Transverse colon (tissue), 4 donors: ENCODE measurements at regions not wholly inside any gene's neighbourhood (a gene's known extent, or its start where the extent isn't known, plus 50 kb on each side); places are given as distances from the start of the nearest gene placed in this dataset.

ENCODE experiments used
- DNase-seq: peaks from one replicate; pipeline ENCODE4 v3.0.0-alpha.2; 2019
- H3K27ac ChIP-seq, 4 donors: fragments of 200-600 bp; sonication (generic); 2 replicates each; pipeline ENCODE4 v1.5.1; 2016 to 2018; ENCODE audit warnings: inconsistent platforms in 4 of 4
- H3K27me3 ChIP-seq: fragments of 200-600 bp; sonication (generic); 2 replicates; pipeline ENCODE4 v1.5.1; 2017; ENCODE audit warnings: inconsistent platforms
- H3K36me3 ChIP-seq, 4 donors: fragments of 200-600 bp; sonication (generic); 2 replicates each; pipeline ENCODE4 v1.5.1; 2017 to 2019; ENCODE audit warnings: inconsistent platforms in 4 of 4
- H3K4me1 ChIP-seq, 4 donors: fragments of 200-600 bp; sonication (generic); 2 replicates each; pipeline ENCODE4 v1.5.1; 2017 to 2020; ENCODE audit warnings: inconsistent platforms in 4 of 4
- H3K4me3 ChIP-seq, 4 donors: fragments of 200-600 bp; sonication (generic); 1 replicate in 1 of 4; 2 replicates in 3 of 4; pipeline versions ENCODE4 v1.5.1 to v1.6.1; 2017 to 2019; ENCODE audit warnings: inconsistent platforms in 4 of 4
- H3K9me3 ChIP-seq, 2 donors: fragments of 200-600 bp; sonication (generic); 2 replicates each; pipeline ENCODE4 v1.5.1; 2017 to 2019; ENCODE audit warnings: inconsistent platforms in 2 of 2
- EP300 ChIP-seq: sonication (generic); formaldehyde crosslinking; IDR thresholded peaks from one replicate; pipeline ENCODE4 v1.6.1; 2017; ENCODE audit warnings: antibody characterized with exemption, low read depth
- POLR2A ChIP-seq: fragments of 450-650 bp; IDR thresholded peaks from one replicate; pipeline ENCODE4 v1.6.1; 2016; ENCODE audit warnings: antibody characterized with exemption, mild to moderate bottlenecking, moderate library complexity
- POLR2AphosphoS5 ChIP-seq, 3 donors: sonication (generic); formaldehyde crosslinking; IDR thresholded peaks; one replicate each; pipeline ENCODE4 v1.6.1; 2016; ENCODE audit warnings: antibody characterized with exemption in 3 of 3
- WGBS, 2 donors: methylation state at CpG; one replicate each; pipeline ENCODE4 v1.1.5; 2018; ENCODE audit warnings: low coverage in 1 of 2; 5-methylcytosine and 5-hydroxymethylcytosine counted together
- in situ Hi-C, 4 donors: fragments of 200-750 bp; cut with MboI; loops; one replicate each; pipeline versions ENCODE4 v1.15.0 to v1.15.1; 2017; ENCODE audit warnings: low sequenced_read_pairs in 3 of 4, low pct_ligation_motif_present in 1 of 4, low pct_unique_long_range_greater_than_20kb in 1 of 4
- intact Hi-C: fragments of 100-400 bp; cut with DNase I; formaldehyde crosslinking; loops from one replicate; pipeline ENCODE4 v1.15.1; 2023; ENCODE audit warnings: low total_unique reads
- TF ChIP-seq, protein P1 (sequence below), 5 experiments: fragments of 200-600 bp in 3 of 5; fragments of 450-650 bp in 2 of 5; sonication (generic) in 3 of 5; IDR thresholded peaks; 1 replicate in 2 of 5; 2 replicates in 3 of 5; pipeline ENCODE4 v1.5.1; 2016 to 2017; ENCODE audit warnings: antibody characterized with exemption in 5 of 5, inconsistent platforms in 3 of 5, mild to moderate bottlenecking in 2 of 5, moderate library complexity in 1 of 5

DNA sequence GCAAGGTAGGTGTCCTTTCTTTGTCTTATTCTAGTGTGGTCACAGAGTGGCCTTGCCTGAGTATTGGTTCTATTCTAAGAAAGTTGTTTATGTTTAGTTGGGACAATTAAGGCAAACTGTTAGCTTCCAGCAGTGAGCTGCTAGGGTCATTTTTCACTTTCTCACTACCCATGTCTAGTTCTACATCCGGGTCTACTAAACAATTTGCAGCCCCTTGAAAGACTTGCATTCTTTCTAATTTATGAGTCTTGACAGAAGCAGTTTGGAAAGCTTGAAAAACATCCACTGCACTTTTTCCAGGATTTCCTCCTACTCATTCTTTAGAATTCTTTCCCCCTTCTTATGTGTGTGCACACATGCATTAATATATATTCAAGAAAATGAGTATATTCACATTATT is 892.2 kb upstream of the ACO1 start:
- DNase-seq, result no peak
- TF ChIP-seq, protein P1, sequence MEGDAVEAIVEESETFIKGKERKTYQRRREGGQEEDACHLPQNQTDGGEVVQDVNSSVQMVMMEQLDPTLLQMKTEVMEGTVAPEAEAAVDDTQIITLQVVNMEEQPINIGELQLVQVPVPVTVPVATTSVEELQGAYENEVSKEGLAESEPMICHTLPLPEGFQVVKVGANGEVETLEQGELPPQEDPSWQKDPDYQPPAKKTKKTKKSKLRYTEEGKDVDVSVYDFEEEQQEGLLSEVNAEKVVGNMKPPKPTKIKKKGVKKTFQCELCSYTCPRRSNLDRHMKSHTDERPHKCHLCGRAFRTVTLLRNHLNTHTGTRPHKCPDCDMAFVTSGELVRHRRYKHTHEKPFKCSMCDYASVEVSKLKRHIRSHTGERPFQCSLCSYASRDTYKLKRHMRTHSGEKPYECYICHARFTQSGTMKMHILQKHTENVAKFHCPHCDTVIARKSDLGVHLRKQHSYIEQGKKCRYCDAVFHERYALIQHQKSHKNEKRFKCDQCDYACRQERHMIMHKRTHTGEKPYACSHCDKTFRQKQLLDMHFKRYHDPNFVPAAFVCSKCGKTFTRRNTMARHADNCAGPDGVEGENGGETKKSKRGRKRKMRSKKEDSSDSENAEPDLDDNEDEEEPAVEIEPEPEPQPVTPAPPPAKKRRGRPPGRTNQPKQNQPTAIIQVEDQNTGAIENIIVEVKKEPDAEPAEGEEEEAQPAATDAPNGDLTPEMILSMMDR (IDR thresholded peaks at IDR 0.05), result no peak
- no peak for TF ChIP-seq POLR2A
- H3K36me3 ChIP-seq, result no peaks in the 10 kb centered on the region
- no peaks in the 10 kb centered on the region for H3K4me1 ChIP-seq
- no peaks in the 10 kb centered on the region for H3K9me3 ChIP-seq
- no peak overlapping the region for H3K4me3 ChIP-seq
- in situ Hi-C loops (no loop called here), intact Hi-C loops (no loop called here)
- H3K27ac ChIP-seq, result no peak overlapping the region
- 22 to 25% methylated on average over 1 of the region's 1 CpG for WGBS, 2 donors
- no peaks in the 10 kb centered on the region for H3K27me3 ChIP-seq

DNA sequence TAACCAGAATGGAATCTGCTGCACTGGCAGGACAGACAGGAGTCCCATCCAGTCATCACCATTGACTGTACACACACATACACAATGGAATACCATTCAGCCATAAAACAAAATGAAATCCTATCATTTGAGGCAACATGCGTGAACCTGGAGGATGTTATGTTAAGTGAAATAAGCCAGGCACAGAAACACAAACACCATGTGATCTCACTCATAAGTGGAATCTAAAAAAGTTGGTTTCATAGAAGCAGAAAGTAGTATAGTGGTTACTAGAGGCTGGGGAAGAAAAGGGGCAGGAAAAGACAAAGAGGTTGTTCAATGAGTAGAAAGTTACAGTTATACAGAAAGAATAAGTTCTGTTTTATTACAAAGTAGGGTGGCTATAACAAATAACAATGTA is 884.0 kb upstream of the ACO1 start:
- Histone ChIP-seq H3K9me3 (no peaks in the 10 kb centered on the region), H3K4me1 (no peaks in the 10 kb centered on the region), H3K4me3 (no peak overlapping the region), H3K27me3 (no peaks in the 10 kb centered on the region), H3K27ac (no peak overlapping the region), H3K36me3 (no peaks in the 10 kb centered on the region)
- TF ChIP-seq, protein P1 (IDR thresholded peaks at IDR 0.05), result no peak
- no peak for TF ChIP-seq POLR2A
- no peak for TF ChIP-seq EP300
- TF ChIP-seq POLR2AphosphoS5 (IDR thresholded peaks at IDR 0.05), result no peak
- 79% methylated on average over 1 of the region's 1 CpG; no CpG with 5 or more reads in 1 of the 2 donors for WGBS, 2 donors
- intact Hi-C loops (no loop called here), in situ Hi-C loops (no loop called here)
- no peak for DNase-seq

DNA sequence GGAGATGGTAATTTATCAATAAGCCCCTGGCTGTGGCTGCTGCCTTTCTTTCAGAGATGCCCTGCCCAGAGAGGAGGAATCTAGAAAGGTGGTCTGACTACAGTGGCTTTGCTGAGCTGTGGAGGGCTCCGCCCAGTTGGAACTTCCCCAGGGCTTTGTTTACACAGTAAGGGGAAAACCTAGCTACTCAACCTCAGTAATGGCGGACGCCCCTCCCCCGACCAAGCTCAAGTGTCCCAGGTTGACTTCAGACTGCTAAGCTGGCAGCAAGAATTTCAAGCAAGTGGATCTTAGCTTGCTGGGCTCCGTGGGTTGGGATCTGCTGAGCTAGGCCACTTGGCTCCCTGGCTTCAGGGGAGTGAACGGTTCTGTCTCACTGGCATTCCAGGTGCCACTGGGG is 865.4 kb upstream of the ACO1 start:
- no peak overlapping the region for H3K27ac ChIP-seq
- H3K36me3 ChIP-seq, result no peaks in the 10 kb centered on the region
- no peaks in the 10 kb centered on the region for H3K4me1 ChIP-seq
- no peak overlapping the region for H3K4me3 ChIP-seq
- no peak for DNase-seq
- intact Hi-C loops, result no loop called here
- H3K9me3 ChIP-seq, result no peaks in the 10 kb centered on the region
- in situ Hi-C loops, result no loop called here
- WGBS, 2 donors, result 84% methylated on average over 6 of the region's 6 CpGs; no CpG with 5 or more reads in 1 of the 2 donors
- no peak for TF ChIP-seq POLR2AphosphoS5 (IDR thresholded peaks at IDR 0.05)
- TF ChIP-seq POLR2A, result no peak
- no peaks in the 10 kb centered on the region for H3K27me3 ChIP-seq

DNA sequence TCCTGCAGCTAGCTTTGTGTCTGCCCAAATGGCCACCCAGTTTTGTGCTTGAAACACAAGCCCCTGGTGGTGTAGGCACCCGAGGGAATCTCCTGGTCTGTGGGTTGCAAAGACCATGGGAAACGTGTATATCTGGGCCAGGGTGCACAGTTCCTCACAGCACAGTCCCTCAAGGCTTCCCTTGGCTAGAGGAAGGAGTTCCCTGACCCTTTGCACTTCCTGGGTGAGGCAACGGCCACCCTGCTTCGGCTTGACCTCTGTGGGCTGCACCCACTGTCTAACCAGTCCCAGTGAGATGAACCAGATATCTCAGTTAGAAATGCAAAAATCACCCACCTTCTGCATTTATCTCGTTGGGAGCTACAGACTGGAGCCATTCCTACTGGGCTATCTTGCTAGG is 865.0 kb upstream of the ACO1 start:
- TF ChIP-seq EP300 (no peak), POLR2AphosphoS5 (IDR thresholded peaks at IDR 0.05) (no peak), POLR2A (no peak)
- TF ChIP-seq, protein P1 (IDR thresholded peaks at IDR 0.05), result no peak
- Histone ChIP-seq H3K36me3 (no peaks in the 10 kb centered on the region), H3K4me3 (no peak overlapping the region), H3K9me3 (no peaks in the 10 kb centered on the region), H3K27ac (no peak overlapping the region), H3K27me3 (no peaks in the 10 kb centered on the region), H3K4me1 (no peaks in the 10 kb centered on the region)
- intact Hi-C loops, result no loop called here
- DNase-seq, result no peak
- 22 to 61% methylated on average over 1 to 5 of the region's 5 CpGs for WGBS, 2 donors
- in situ Hi-C loops, result no loop called here

DNA sequence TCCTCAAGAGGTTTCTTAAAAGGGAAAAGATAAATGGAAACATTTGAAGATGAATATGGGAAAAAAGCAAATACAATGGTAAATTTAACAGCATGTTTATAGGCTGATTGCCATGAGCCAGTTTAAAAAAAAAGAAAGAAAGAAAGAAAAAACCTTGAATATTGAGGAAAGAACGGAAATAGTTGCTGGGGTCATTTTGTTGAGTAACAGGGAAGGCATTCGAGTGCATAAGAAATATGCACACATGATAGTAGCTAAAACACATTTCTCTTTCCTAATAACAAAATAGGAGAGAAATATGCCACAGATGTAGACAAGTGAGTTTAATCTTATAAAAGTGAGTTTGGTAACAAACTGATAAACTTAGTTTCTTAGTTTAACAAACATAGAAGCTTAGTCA is 864.6 kb upstream of the ACO1 start:
- 77 to 100% methylated on average over 1 to 2 of the region's 2 CpGs for WGBS, 2 donors
- intact Hi-C loops (no loop called here), in situ Hi-C loops (no loop called here)
- Histone ChIP-seq H3K27me3 (no peaks in the 10 kb centered on the region), H3K27ac (no peak overlapping the region), H3K4me3 (no peak overlapping the region), H3K36me3 (no peaks in the 10 kb centered on the region), H3K9me3 (no peaks in the 10 kb centered on the region), H3K4me1 (no peaks in the 10 kb centered on the region)
- no peak for DNase-seq
- TF ChIP-seq POLR2AphosphoS5 (IDR thresholded peaks at IDR 0.05), result no peak
- no peak for TF ChIP-seq POLR2A
- no peak for TF ChIP-seq EP300
- TF ChIP-seq, protein P1 (IDR thresholded peaks at IDR 0.05), result no peak
